H9 (cell line): ENCODE measurements at regions not wholly inside any gene's neighbourhood (a gene's known extent, or its start where the extent isn't known, plus 50 kb on each side); places are given as distances from the start of the nearest gene placed in this dataset.

Experiments used
- DNase-seq: peaks from one replicate; pipeline ENCODE4 v3.0.0-alpha.2; 2017
- H2AFZ ChIP-seq: one replicate; pipeline ENCODE4 v1.6.1; 2013; ENCODE audit warnings: mild to moderate bottlenecking, low read length, control low read depth, moderate library complexity
- H2AK5ac ChIP-seq: 2 replicates; pipeline ENCODE4 v1.6.1; 2013; ENCODE audit warnings: low read length, control low read depth, mixed read lengths; ENCODE audit not compliant: insufficient read length
- H2BK120ac ChIP-seq: one replicate; pipeline ENCODE4 v1.6.1; 2013; ENCODE audit warnings: low read depth, mild to moderate bottlenecking, low read length, control low read depth, inconsistent platforms; ENCODE audit not compliant: poor library complexity, severe bottlenecking
- H2BK12ac ChIP-seq: 2 replicates; pipeline ENCODE4 v1.6.1; 2013; ENCODE audit warnings: low read length, control low read depth, mixed read lengths, low read depth; ENCODE audit not compliant: insufficient read length
- H2BK15ac ChIP-seq: 2 replicates; pipeline ENCODE4 v1.6.1; 2013; ENCODE audit warnings: low read depth, low read length, control low read depth
- H2BK20ac ChIP-seq: one replicate; pipeline ENCODE4 v1.6.1; 2013; ENCODE audit warnings: low read depth, mild to moderate bottlenecking, low read length, control low read depth, inconsistent platforms; ENCODE audit not compliant: poor library complexity, severe bottlenecking
- H2BK5ac ChIP-seq: 2 replicates; pipeline ENCODE4 v1.6.1; 2013; ENCODE audit warnings: low read length, control low read depth, mixed read lengths; ENCODE audit not compliant: insufficient read length
- H3K14ac ChIP-seq: 2 replicates; pipeline ENCODE4 v1.6.1; 2013; ENCODE audit warnings: low read length, control low read depth; ENCODE audit not compliant: insufficient read depth
- H3K18ac ChIP-seq: 2 replicates; pipeline ENCODE4 v1.6.1; 2013; ENCODE audit warnings: low read depth, mild to moderate bottlenecking, mixed read lengths, low read length, control low read depth; ENCODE audit not compliant: insufficient read length
- H3K23ac ChIP-seq: 2 replicates; pipeline ENCODE4 v1.6.1; 2013; ENCODE audit warnings: low read length, control low read depth, mixed read lengths, low read depth; ENCODE audit not compliant: insufficient read length
- H3K23me2 ChIP-seq: 2 replicates; pipeline ENCODE4 v1.6.1; 2013; ENCODE audit warnings: low read depth, mild to moderate bottlenecking, mixed read lengths, low read length, control low read depth; ENCODE audit not compliant: insufficient read length, poor library complexity, severe bottlenecking
- H3K27ac ChIP-seq: 2 replicates; pipeline ENCODE4 v1.5.1; 2013; ENCODE audit warnings: low read length, control low read depth, mixed read lengths, low read depth; ENCODE audit not compliant: insufficient read length
- H3K27me3 ChIP-seq: 2 replicates; pipeline ENCODE4 v1.6.1; 2013; ENCODE audit warnings: low read length, control low read depth, inconsistent platforms; ENCODE audit not compliant: insufficient read depth
- H3K4ac ChIP-seq: 2 replicates; pipeline ENCODE4 v1.6.1; 2013; ENCODE audit warnings: low read depth, mild to moderate bottlenecking, control low read depth, inconsistent platforms, low read length, moderate library complexity
- H3K4me1 ChIP-seq: 2 replicates; pipeline ENCODE4 v1.6.1; 2013; ENCODE audit warnings: low read length, control low read depth, inconsistent platforms; ENCODE audit not compliant: insufficient read depth
- H3K4me2 ChIP-seq: 2 replicates; pipeline ENCODE4 v1.6.1; 2013; ENCODE audit warnings: low read length, control low read depth, mixed read lengths; ENCODE audit not compliant: insufficient read length, insufficient read depth
- H3K56ac ChIP-seq: 2 replicates; pipeline ENCODE4 v1.6.1; 2013; ENCODE audit warnings: low read depth, mild to moderate bottlenecking, mixed read lengths, low read length, control low read depth; ENCODE audit not compliant: insufficient read length
- H3K79me1 ChIP-seq: 2 replicates; pipeline ENCODE4 v1.6.1; 2013; ENCODE audit warnings: low read depth, mild to moderate bottlenecking, moderate library complexity, low read length, control low read depth, inconsistent platforms; ENCODE audit not compliant: insufficient read depth, poor library complexity, severe bottlenecking
- H3K79me2 ChIP-seq: 2 replicates; pipeline ENCODE4 v1.6.1; 2013; ENCODE audit warnings: low read length, control low read depth, inconsistent platforms; ENCODE audit not compliant: insufficient read depth
- H3K9ac ChIP-seq: 2 replicates; pipeline ENCODE4 v1.6.1; 2013; ENCODE audit warnings: low read length, control low read depth, mixed read lengths; ENCODE audit not compliant: insufficient read length; ENCODE audit errors: extremely low read depth
- H3K9me3 ChIP-seq: one replicate; pipeline ENCODE4 v1.6.1; 2013; ENCODE audit warnings: low read depth, low read length, inconsistent platforms; ENCODE audit not compliant: control insufficient read depth
- H3T11ph ChIP-seq: one replicate; pipeline ENCODE4 v1.6.1; 2013; ENCODE audit warnings: mild to moderate bottlenecking, low read length, control low read depth, inconsistent platforms
- H4K20me1 ChIP-seq: one replicate; pipeline ENCODE4 v1.6.1; 2013; ENCODE audit not compliant: control insufficient read depth, insufficient read length, insufficient read depth
- H4K5ac ChIP-seq: 2 replicates; pipeline ENCODE4 v1.6.1; 2013; ENCODE audit warnings: low read depth, mild to moderate bottlenecking, mixed read lengths, low read length, control low read depth; ENCODE audit not compliant: insufficient read length
- H4K8ac ChIP-seq: replicated peaks from 2 replicates; pipeline ENCODE4 v1.6.1; 2013; ENCODE audit warnings: low read length, control low read depth, mixed read lengths, low read depth; ENCODE audit not compliant: insufficient read length
- H4K91ac ChIP-seq: 2 replicates; pipeline ENCODE4 v1.6.1; 2013; ENCODE audit warnings: low read depth, mild to moderate bottlenecking, moderate library complexity, mixed read lengths, low read length, control low read depth; ENCODE audit not compliant: insufficient read length
- H3K27ac Mint-ChIP-seq, 3 experiments: 2 replicates in 2 of 3; 3 replicates in 1 of 3; pipeline ENCODE4 v1.8.0; 2020 to 2021; ENCODE audit warnings: mixed read lengths in 3 of 3, mild to moderate bottlenecking in 1 of 3, moderate library complexity in 1 of 3
- H3K27me3 Mint-ChIP-seq: 2 replicates; pipeline ENCODE4 v1.8.0; 2021; ENCODE audit warnings: low read depth, mild to moderate bottlenecking, moderate library complexity, mixed read lengths
- H3K36me3 Mint-ChIP-seq, 3 experiments: 2 replicates in 2 of 3; 3 replicates in 1 of 3; pipeline ENCODE4 v1.8.0; 2020 to 2021; ENCODE audit warnings: low read depth in 3 of 3, mixed read lengths in 3 of 3; ENCODE audit not compliant: insufficient read depth in 1 of 3
- H3K4me1 Mint-ChIP-seq, 2 experiments: 2 replicates each; pipeline ENCODE4 v1.8.0; 2020; ENCODE audit warnings: mixed read lengths in 2 of 2
- H3K4me3 Mint-ChIP-seq, 2 experiments: 2 replicates in 1 of 2; 3 replicates in 1 of 2; pipeline ENCODE4 v1.8.0; 2020 to 2021; ENCODE audit warnings: mild to moderate bottlenecking in 2 of 2, mixed read lengths in 2 of 2, moderate library complexity in 1 of 2
- H3K9me3 Mint-ChIP-seq, 2 experiments: 2 replicates in 1 of 2; 3 replicates in 1 of 2; pipeline ENCODE4 v1.8.0; 2020; ENCODE audit warnings: mild to moderate bottlenecking in 2 of 2, mixed read lengths in 2 of 2, moderate library complexity in 1 of 2
- WGBS: extraction: QIAGEN DNeasy Blood & Tissue Kit; methylation state at CpG from one replicate; pipeline ENCODE4 v1.1.7; 2013; ENCODE audit warnings: missing lambda C conversion rate, low lambda C conversion rate, mixed read lengths; ENCODE audit not compliant: insufficient read length; ENCODE audit errors: extremely low coverage; 5-methylcytosine and 5-hydroxymethylcytosine counted together
- TF ChIP-seq, protein P1 (sequence below): fragments of 200-600 bp; sonication (generic); conservative IDR thresholded peaks from 3 replicates; pipeline ENCODE4 v1.8.0; 2021; ENCODE audit warnings: antibody characterized with exemption, mild to moderate bottlenecking

DNA sequence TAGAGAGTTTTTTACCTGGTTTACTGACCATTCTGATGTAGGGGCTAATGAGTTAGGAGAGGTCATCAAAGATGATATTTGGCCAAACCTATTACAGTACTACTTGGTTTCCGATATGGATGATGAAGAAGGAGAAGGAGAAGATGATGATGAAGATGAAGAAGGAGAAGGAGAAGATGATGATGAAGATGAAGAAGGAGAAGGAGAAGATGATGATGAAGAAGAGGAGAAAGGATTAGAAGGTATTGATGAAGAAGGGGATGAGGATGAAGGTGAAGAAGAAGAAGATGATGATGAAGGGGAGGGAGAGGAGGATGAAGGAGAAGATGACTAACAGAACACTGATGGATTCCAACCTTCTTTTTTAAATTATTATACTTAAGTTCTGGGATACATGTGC is 196.6 kb downstream of the TMX1 start:
- no peak overlapping the region for H4K8ac ChIP-seq
- no peak overlapping the region for H3K56ac ChIP-seq
- Mint-ChIP-seq H3K4me3 (no peak overlapping the region), H3K36me3 (no peaks in the 10 kb centered on the region), H3K9me3 (no peaks in the 10 kb centered on the region), H3K4me1 (peaks cover 15 to 16% of the 10 kb centered on the region in 2 experiments), H3K27ac (no peak overlapping the region), H3K27me3 (peaks cover 1% of the 10 kb centered on the region)
- WGBS = no CpG with 5 or more reads among the region's 1 CpG
- no peak overlapping the region for H3K4ac ChIP-seq
- H4K20me1 ChIP-seq = no peaks in the 10 kb centered on the region
- H3K18ac ChIP-seq = no peak overlapping the region
- H3K27ac ChIP-seq = no peak overlapping the region
- H2BK15ac ChIP-seq = no peak overlapping the region
- H2AFZ ChIP-seq = no peak overlapping the region
- no peak overlapping the region for H3K14ac ChIP-seq
- no peaks in the 10 kb centered on the region for H3K27me3 ChIP-seq
- no peak overlapping the region for H4K5ac ChIP-seq
- H3K4me1 ChIP-seq = no peaks in the 10 kb centered on the region
- no peak overlapping the region for H3K4me2 ChIP-seq
- no peak overlapping the region for H3K9ac ChIP-seq
- DNase-seq = no peak
- no peak overlapping the region for H2BK5ac ChIP-seq
- no peak overlapping the region for H2BK120ac ChIP-seq
- H3K9me3 ChIP-seq = no peaks in the 10 kb centered on the region
- no peak overlapping the region for H2BK20ac ChIP-seq
- no peak overlapping the region for H2BK12ac ChIP-seq
- H3K79me1 ChIP-seq = no peaks in the 10 kb centered on the region
- H3T11ph ChIP-seq = no peak overlapping the region
- no peak overlapping the region for H3K23ac ChIP-seq
- TF ChIP-seq, protein P1, sequence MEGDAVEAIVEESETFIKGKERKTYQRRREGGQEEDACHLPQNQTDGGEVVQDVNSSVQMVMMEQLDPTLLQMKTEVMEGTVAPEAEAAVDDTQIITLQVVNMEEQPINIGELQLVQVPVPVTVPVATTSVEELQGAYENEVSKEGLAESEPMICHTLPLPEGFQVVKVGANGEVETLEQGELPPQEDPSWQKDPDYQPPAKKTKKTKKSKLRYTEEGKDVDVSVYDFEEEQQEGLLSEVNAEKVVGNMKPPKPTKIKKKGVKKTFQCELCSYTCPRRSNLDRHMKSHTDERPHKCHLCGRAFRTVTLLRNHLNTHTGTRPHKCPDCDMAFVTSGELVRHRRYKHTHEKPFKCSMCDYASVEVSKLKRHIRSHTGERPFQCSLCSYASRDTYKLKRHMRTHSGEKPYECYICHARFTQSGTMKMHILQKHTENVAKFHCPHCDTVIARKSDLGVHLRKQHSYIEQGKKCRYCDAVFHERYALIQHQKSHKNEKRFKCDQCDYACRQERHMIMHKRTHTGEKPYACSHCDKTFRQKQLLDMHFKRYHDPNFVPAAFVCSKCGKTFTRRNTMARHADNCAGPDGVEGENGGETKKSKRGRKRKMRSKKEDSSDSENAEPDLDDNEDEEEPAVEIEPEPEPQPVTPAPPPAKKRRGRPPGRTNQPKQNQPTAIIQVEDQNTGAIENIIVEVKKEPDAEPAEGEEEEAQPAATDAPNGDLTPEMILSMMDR = no peak
- no peaks in the 10 kb centered on the region for H3K23me2 ChIP-seq
- no peaks in the 10 kb centered on the region for H3K79me2 ChIP-seq
- no peak overlapping the region for H4K91ac ChIP-seq
- no peak overlapping the region for H2AK5ac ChIP-seq
